Mesenchymal stem cell (in vitro differentiated cells and primary cell): ENCODE measurements at regions not wholly inside any gene's neighbourhood (a gene's known extent, or its start where the extent isn't known, plus 50 kb on each side); places are given as distances from the start of the nearest gene placed in this dataset.

Experiments
- DNase-seq: peaks from one replicate; pipeline ENCODE4 v3.0.0-alpha.2; 2013
- H2AFZ ChIP-seq: one replicate; pipeline ENCODE4 v1.6.1; 2013; ENCODE audit warnings: low read depth, mild to moderate bottlenecking, control low read depth, inconsistent platforms, low read length, moderate library complexity
- H2AK5ac ChIP-seq: 2 replicates; pipeline ENCODE4 v1.6.1; 2013; ENCODE audit warnings: low read length, moderate library complexity, mild to moderate bottlenecking, inconsistent platforms; ENCODE audit not compliant: severe bottlenecking
- H2BK120ac ChIP-seq: one replicate; pipeline ENCODE4 v1.6.1; 2013; ENCODE audit warnings: low read depth, mild to moderate bottlenecking, inconsistent platforms, low read length, moderate library complexity
- H2BK12ac ChIP-seq, 2 experiments: one replicate each; pipeline ENCODE4 v1.6.1; 2013; ENCODE audit warnings: inconsistent platforms in 2 of 2, low read length in 2 of 2, mild to moderate bottlenecking in 2 of 2, moderate library complexity in 2 of 2, control low read depth in 1 of 2
- H2BK15ac ChIP-seq: one replicate; pipeline ENCODE4 v1.6.1; 2013; ENCODE audit warnings: mild to moderate bottlenecking, low read depth, inconsistent platforms; ENCODE audit not compliant: poor library complexity, severe bottlenecking
- H2BK5ac ChIP-seq: 2 replicates; pipeline ENCODE4 v1.6.1; 2013; ENCODE audit warnings: low read depth, mild to moderate bottlenecking, low read length, control low read depth, inconsistent platforms; ENCODE audit not compliant: poor library complexity, severe bottlenecking
- H3K14ac ChIP-seq, 2 experiments: one replicate each; pipeline ENCODE4 v1.6.1; 2013; ENCODE audit warnings: inconsistent platforms in 2 of 2, low read length in 2 of 2, control low read depth in 1 of 2, mild to moderate bottlenecking in 1 of 2, moderate library complexity in 1 of 2
- H3K18ac ChIP-seq, 2 experiments: one replicate each; pipeline ENCODE4 v1.6.1; 2013; ENCODE audit warnings: inconsistent platforms in 2 of 2, low read length in 2 of 2, control low read depth in 1 of 2, low read depth in 1 of 2, mild to moderate bottlenecking in 1 of 2
- H3K23ac ChIP-seq, 2 experiments: one replicate each; pipeline ENCODE4 v1.6.1; 2013; ENCODE audit warnings: inconsistent platforms in 2 of 2, low read length in 2 of 2, mild to moderate bottlenecking in 2 of 2, moderate library complexity in 2 of 2, control low read depth in 1 of 2
- H3K27ac ChIP-seq: 2 replicates; pipeline ENCODE4 v1.5.1; 2013; ENCODE audit warnings: mild to moderate bottlenecking, moderate library complexity, low read length, control low read depth, inconsistent platforms; ENCODE audit not compliant: poor library complexity, severe bottlenecking
- H3K27me3 ChIP-seq, 2 experiments: 2 replicates each; pipeline versions ENCODE4 v1.6.1 to v1.7.0; 2013; ENCODE audit warnings: low read length in 2 of 2, mild to moderate bottlenecking in 2 of 2, moderate library complexity in 2 of 2, control low read depth in 1 of 2, inconsistent platforms in 1 of 2; ENCODE audit not compliant: control insufficient read depth in 1 of 2, insufficient read depth in 1 of 2
- H3K36me3 ChIP-seq, 2 experiments: 2 replicates each; pipeline versions ENCODE4 v1.6.1 to v1.7.0; 2013; ENCODE audit warnings: low read length in 2 of 2, control low read depth in 1 of 2, inconsistent platforms in 1 of 2, low read depth in 1 of 2, mild to moderate bottlenecking in 1 of 2; ENCODE audit not compliant: insufficient read depth in 2 of 2, control insufficient read depth in 1 of 2
- H3K4ac ChIP-seq, 2 experiments: one replicate each; pipeline ENCODE4 v1.6.1; 2013; ENCODE audit warnings: inconsistent platforms in 2 of 2, low read length in 2 of 2, mild to moderate bottlenecking in 2 of 2, moderate library complexity in 2 of 2, control low read depth in 1 of 2, low read depth in 1 of 2
- H3K4me1 ChIP-seq: 2 replicates; pipeline ENCODE4 v1.6.1; 2013; ENCODE audit warnings: low read depth, low read length, control low read depth; ENCODE audit not compliant: control insufficient read depth, insufficient read depth
- H3K4me2 ChIP-seq: 2 replicates; pipeline ENCODE4 v1.6.1; 2013; ENCODE audit warnings: low read length, mild to moderate bottlenecking, inconsistent platforms; ENCODE audit not compliant: poor library complexity, severe bottlenecking
- H3K4me3 ChIP-seq, 2 experiments: 2 replicates each; pipeline versions ENCODE4 v1.5.1 to v1.7.0; 2013; ENCODE audit warnings: low read length in 2 of 2, mild to moderate bottlenecking in 2 of 2, control low read depth in 1 of 2, low read depth in 1 of 2; ENCODE audit not compliant: insufficient read depth in 1 of 2
- H3K79me1 ChIP-seq: replicated peaks from 2 replicates; pipeline ENCODE4 v1.6.1; 2013; ENCODE audit warnings: mild to moderate bottlenecking, control low read depth, low read length, inconsistent platforms; ENCODE audit not compliant: poor library complexity, severe bottlenecking
- H3K9ac ChIP-seq: 2 replicates; pipeline ENCODE4 v1.7.0; 2013; ENCODE audit warnings: mild to moderate bottlenecking, low read length, moderate library complexity
- H3K9me3 ChIP-seq: 2 replicates; pipeline ENCODE4 v1.7.0; 2013; ENCODE audit warnings: mild to moderate bottlenecking, low read length; ENCODE audit not compliant: control insufficient read depth
- H4K8ac ChIP-seq: one replicate; pipeline ENCODE4 v1.6.1; 2013; ENCODE audit warnings: inconsistent platforms, mild to moderate bottlenecking, low read length, moderate library complexity
- H4K91ac ChIP-seq: one replicate; pipeline ENCODE4 v1.6.1; 2013; ENCODE audit warnings: mild to moderate bottlenecking, low read length, inconsistent platforms
- WGBS: methylation state at CpG from one replicate; pipeline ENCODE4 v1.1.7; 2013; ENCODE audit warnings: mixed read lengths; 5-methylcytosine and 5-hydroxymethylcytosine counted together

DNA sequence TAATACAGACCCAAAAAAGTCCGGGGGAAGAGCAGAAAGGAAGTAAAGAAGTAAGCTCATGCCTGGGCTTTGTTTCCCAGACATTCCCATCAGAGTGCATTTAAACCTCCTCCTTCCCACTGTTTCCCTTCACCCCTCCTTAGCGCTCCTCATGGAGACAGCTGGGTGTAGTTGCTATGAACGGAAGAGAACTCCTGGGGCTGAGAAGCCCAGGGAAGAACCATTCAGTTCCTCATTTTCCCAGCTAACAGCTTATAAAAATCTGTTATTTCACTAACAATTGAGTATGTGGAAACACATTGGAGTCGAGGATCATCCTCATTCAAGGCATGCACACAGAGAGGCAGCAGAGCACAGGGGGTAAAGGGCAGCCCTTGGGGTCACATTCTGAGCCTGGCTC is 299.3 kb downstream of the SHQ1 start:
- 87% methylated on average over 2 of the region's 4 CpGs for WGBS

GRCh38 chr3:72548461-72548860 is 299.8 kb downstream of the SHQ1 start:
- no peak overlapping the region for H3K18ac ChIP-seq
- peaks cover 0 to 20% of the 10 kb centered on the region in 2 experiments for H3K27me3 ChIP-seq
- H3K4me1 ChIP-seq = peaks cover 3% of the 10 kb centered on the region
- WGBS = no CpG with 5 or more reads among the region's 1 CpG
- no peaks in the 10 kb centered on the region for H3K79me1 ChIP-seq
- H4K91ac ChIP-seq = no peak overlapping the region
- no peak overlapping the region for H3K14ac ChIP-seq
- H3K23ac ChIP-seq = no peak overlapping the region
- H4K8ac ChIP-seq = no peak overlapping the region
- no peak overlapping the region for H3K4me3 ChIP-seq
- no peak overlapping the region for H3K27ac ChIP-seq
- H2AK5ac ChIP-seq = no peak overlapping the region
- no peak overlapping the region for H3K4ac ChIP-seq
- no peaks in the 10 kb centered on the region for H3K9me3 ChIP-seq
- no peak overlapping the region for H3K4me2 ChIP-seq
- H2BK15ac ChIP-seq = no peak overlapping the region
- H2BK5ac ChIP-seq = no peak overlapping the region
- no peak overlapping the region for H2BK12ac ChIP-seq
- H3K9ac ChIP-seq = no peak overlapping the region
- no peak overlapping the region for H2AFZ ChIP-seq
- H3K36me3 ChIP-seq = no peaks in the 10 kb centered on the region
- no peak for DNase-seq
- H2BK120ac ChIP-seq = no peak overlapping the region

More for the DNA sequence above, 299.3 kb downstream of the SHQ1 start:
- no peak overlapping the region for H3K14ac ChIP-seq
- peaks cover 0 to 20% of the 10 kb centered on the region in 2 experiments for H3K27me3 ChIP-seq
- DNase-seq = no peak
- no peak overlapping the region for H3K4me3 ChIP-seq
- H4K8ac ChIP-seq = no peak overlapping the region
- H3K4me1 ChIP-seq = peaks cover 3% of the 10 kb centered on the region
- no peaks in the 10 kb centered on the region for H3K9me3 ChIP-seq
- H2AFZ ChIP-seq = no peak overlapping the region
- no peak overlapping the region for H3K23ac ChIP-seq
- no peak overlapping the region for H2BK12ac ChIP-seq
- H3K36me3 ChIP-seq = no peaks in the 10 kb centered on the region
- no peak overlapping the region for H3K4ac ChIP-seq
- no peak overlapping the region for H2BK120ac ChIP-seq
- no peaks in the 10 kb centered on the region for H3K79me1 ChIP-seq
- no peak overlapping the region for H3K18ac ChIP-seq
- no peak overlapping the region for H4K91ac ChIP-seq
- H2BK5ac ChIP-seq = no peak overlapping the region
- H3K27ac ChIP-seq = no peak overlapping the region
- no peak overlapping the region for H2AK5ac ChIP-seq
- no peak overlapping the region for H3K9ac ChIP-seq
- no peak overlapping the region for H3K4me2 ChIP-seq
- H2BK15ac ChIP-seq = no peak overlapping the region

GRCh38 chr3:72547183-72547582 is 301.1 kb downstream of the SHQ1 start:
- Histone ChIP-seq H2BK12ac (no peak overlapping the region), H3K4me1 (peaks cover 3% of the 10 kb centered on the region), H3K18ac (no peak overlapping the region), H2AK5ac (no peak overlapping the region), H3K14ac (no peak overlapping the region), H2BK120ac (no peak overlapping the region), H3K4me3 (no peak overlapping the region), H3K23ac (no peak overlapping the region), H3K36me3 (no peaks in the 10 kb centered on the region), H2BK5ac (no peak overlapping the region), H4K91ac (no peak overlapping the region), H3K4me2 (no peak overlapping the region), H2BK15ac (no peak overlapping the region), H3K9me3 (no peaks in the 10 kb centered on the region), H3K27ac (no peak overlapping the region), H3K4ac (no peak overlapping the region), H3K79me1 (no peaks in the 10 kb centered on the region), H3K9ac (no peak overlapping the region), H2AFZ (no peak overlapping the region), H3K27me3 (peaks cover 0 to 28% of the 10 kb centered on the region in 2 experiments), H4K8ac (no peak overlapping the region)
- WGBS = 90% methylated on average over 3 of the region's 3 CpGs
- no peak for DNase-seq

- H3K36me3 ChIP-seq = no peaks in the 10 kb centered on the region
- H2AK5ac ChIP-seq = no peak overlapping the region
- peaks cover 6% of the 10 kb centered on the region for H3K9me3 ChIP-seq
- no peak overlapping the region for H3K18ac ChIP-seq
- no peak overlapping the region for H4K91ac ChIP-seq
- H2AFZ ChIP-seq = no peak overlapping the region
- H3K27ac ChIP-seq = no peak overlapping the region
- H2BK15ac ChIP-seq = no peak overlapping the region
- H3K79me1 ChIP-seq = no peaks in the 10 kb centered on the region
- WGBS = 79% methylated on average over 2 of the region's 4 CpGs
- H3K27me3 ChIP-seq = peaks cover 3 to 29% of the 10 kb centered on the region in 2 experiments
- no peak overlapping the region for H2BK120ac ChIP-seq
- no peak overlapping the region for H2BK5ac ChIP-seq
- no peak overlapping the region for H3K4me3 ChIP-seq
- no peak overlapping the region for H3K23ac ChIP-seq
- H3K4me1 ChIP-seq = no peaks in the 10 kb centered on the region
- no peak overlapping the region for H3K14ac ChIP-seq
- H2BK12ac ChIP-seq = no peak overlapping the region
- H3K4me2 ChIP-seq = no peak overlapping the region
- no peak for DNase-seq
- no peak overlapping the region for H3K4ac ChIP-seq
- H3K9ac ChIP-seq = no peak overlapping the region
- no peak overlapping the region for H4K8ac ChIP-seq
These were observed 304.0 kb downstream of the SHQ1 start for GRCh38 chr3:72544239-72544638.
